ENCODE measurements at regions not wholly inside any gene's neighbourhood (a gene's known extent, or its start where the extent isn't known, plus 50 kb on each side); places are given as distances from the start of the nearest gene placed in this dataset.

GRCh38 chr17:73749337-73749823 lies 105.1 kb upstream of the SDK2 start:
- Histone ChIP-seq H3K4me3 (no peak overlapping the region), H3K27me3 (peaks cover 0 to 8% (median 0%) of the 10 kb centered on the region in 9 donors), H3K36me3 (no peaks in the 10 kb centered on the region), H3K27ac (peak overlapping the region in 6 of 12 donors; percentile 6 to 73 (median 52)), H3K4me1 (peaks cover 0 to 29% (median 5%) of the 10 kb centered on the region in 12 donors), H3K9me3 (no peaks in the 10 kb centered on the region)
- ATAC-seq (no peak), DNase-seq (no peak)
- intact Hi-C loops (cut with DNase I): no loop called here
- no peak for TF ChIP-seq CTCF (IDR thresholded peaks at IDR 0.05)
- TF ChIP-seq POLR2A (IDR thresholded peaks at IDR 0.05): no peak
- 79 to 85% (median 82%) methylated on average over 6 of the region's 6 CpGs for WGBS, 4 donors

- intact Hi-C loops (cut with DNase I): no loop called here
- Histone ChIP-seq H3K27ac (peak overlapping the region in 7 of 12 donors; percentile 6 to 73 (median 59)), H3K9me3 (no peaks in the 10 kb centered on the region), H3K36me3 (no peaks in the 10 kb centered on the region), H3K4me1 (peaks cover 0 to 29% (median 5%) of the 10 kb centered on the region in 12 donors), H3K4me3 (no peak overlapping the region), H3K27me3 (peaks cover 0 to 8% (median 0%) of the 10 kb centered on the region in 9 donors)
- TF ChIP-seq POLR2A (IDR thresholded peaks at IDR 0.05) (no peak), CTCF (IDR thresholded peaks at IDR 0.05) (no peak)
- ATAC-seq: peak; percentile 42 to 79 (median 63)
- peak in 1 of 5 donors; percentile 65 for DNase-seq
- WGBS, 4 donors: 51 to 69% (median 58%) methylated on average over 16 of the region's 16 CpGs
Measured at GRCh38 chr17:73749928-73750605, 105.8 kb upstream of the SDK2 start.

- H3K27ac ChIP-seq: peak overlapping the region in 2 of 12 donors; percentile 71 to 73
- no peaks in the 10 kb centered on the region for H3K9me3 ChIP-seq
- H3K4me3 ChIP-seq: no peak overlapping the region
- DNase-seq (no peak), ATAC-seq (no peak)
- 61 to 76% (median 69%) methylated on average over 7 of the region's 7 CpGs for WGBS, 4 donors
- peaks cover 0 to 8% (median 0%) of the 10 kb centered on the region in 9 donors for H3K27me3 ChIP-seq
- peaks cover 0 to 29% (median 5%) of the 10 kb centered on the region in 12 donors for H3K4me1 ChIP-seq
- H3K36me3 ChIP-seq: no peaks in the 10 kb centered on the region
- TF ChIP-seq POLR2A (IDR thresholded peaks at IDR 0.05): no peak
- TF ChIP-seq CTCF (IDR thresholded peaks at IDR 0.05): no peak
- intact Hi-C loops (cut with DNase I): no loop called here
Measured at GRCh38 chr17:73750975-73751374, 106.7 kb upstream of the SDK2 start.

GRCh38 chr17:73753751-73754496 lies 109.7 kb upstream of the SDK2 start:
- WGBS, 4 donors: 86 to 93% (median 92%) methylated on average over 11 to 14 of the region's 14 CpGs
- no peak overlapping the region for H3K27ac ChIP-seq
- ATAC-seq: no peak
- DNase-seq: no peak
- H3K9me3 ChIP-seq: no peaks in the 10 kb centered on the region
- TF ChIP-seq POLR2A (IDR thresholded peaks at IDR 0.05) (no peak), CTCF (IDR thresholded peaks at IDR 0.05) (no peak)
- intact Hi-C loops (cut with DNase I): no loop called here
- no peak overlapping the region for H3K4me3 ChIP-seq
- H3K27me3 ChIP-seq: peaks cover 0 to 4% (median 0%) of the 10 kb centered on the region in 9 donors
- peaks cover 0 to 17% (median 5%) of the 10 kb centered on the region in 12 donors for H3K4me1 ChIP-seq
- H3K36me3 ChIP-seq: no peaks in the 10 kb centered on the region
